ENCODE measurements at regions not wholly inside any gene's neighbourhood (a gene's known extent, or its start where the extent isn't known, plus 50 kb on each side); places are given as distances from the start of the nearest gene placed in this dataset.

- Histone ChIP-seq H4K8ac (ENCODE audit: low read depth in 2 of 2, low read length in 2 of 2) (no peak overlapping the region), H2BK15ac (ENCODE audit: low read depth, low read length) (no peak overlapping the region), H3K4ac (ENCODE audit: low read depth, low read length) (no peak overlapping the region), H2AK5ac (ENCODE audit: low read depth, low read length) (no peak overlapping the region), H3K56ac (ENCODE audit: extremely low read depth, insufficient read depth, low read length) (no peak overlapping the region), H3K18ac (ENCODE audit: low read depth, low read length) (no peak overlapping the region), H3K4me2 (ENCODE audit: low read depth, low read length) (no peak overlapping the region), H3K9me1 (ENCODE audit: insufficient read depth, low read length) (no peaks in the 10 kb centered on the region), H3K27ac (ENCODE audit: insufficient read depth, low read length) (no peak overlapping the region), H4K91ac (ENCODE audit: insufficient read depth, low read depth, low read length) (no peak overlapping the region), H3K9me3 (ENCODE audit: control insufficient read depth, insufficient read depth, low read length) (peaks cover 3% of the 10 kb centered on the region), H2BK120ac (ENCODE audit: low read depth, low read length) (no peak overlapping the region), H3K9ac (ENCODE audit: low read depth, low read length) (no peak overlapping the region), H2AK9ac (replicated peaks; ENCODE audit: low read depth, low read length, poor library complexity) (no peak overlapping the region), H4K5ac (ENCODE audit: low read depth, low read length) (no peak overlapping the region), H2BK20ac (ENCODE audit: low read depth, low read length) (no peak overlapping the region), H3K23ac (ENCODE audit: low read depth, low read length) (no peak overlapping the region), H4K20me1 (ENCODE audit: insufficient read depth, low read length) (no peaks in the 10 kb centered on the region), H3K36me3 (ENCODE audit: control insufficient read depth, insufficient read depth, low read length) (no peaks in the 10 kb centered on the region), H3K27me3 (ENCODE audit: control insufficient read depth, insufficient read depth, low read length) (no peaks in the 10 kb centered on the region), H3K4me1 (ENCODE audit: control insufficient read depth, insufficient read depth, low read length) (no peaks in the 10 kb centered on the region), H3K79me1 (ENCODE audit: low read depth in 1 of 2, low read length in 2 of 2) (no peaks in the 10 kb centered on the region), H3K14ac (replicated peaks; ENCODE audit: low read depth, low read length) (no peak overlapping the region), H3K4me3 (ENCODE audit: insufficient read depth, low read depth, low read length) (no peak overlapping the region), H2AFZ (replicated peaks; ENCODE audit: low read length, poor library complexity) (no peak overlapping the region), H2BK5ac (ENCODE audit: low read depth, low read length, poor library complexity, severe bottlenecking) (no peak overlapping the region)
- dilution Hi-C loops (cut with HindIII; ENCODE audit: low sequenced_read_pairs, unreplicated experiment) (no loop called here), in situ Hi-C loops (cut with MboI; ENCODE audit: low sequenced_read_pairs) (no loop called here), intact Hi-C loops (cut with micrococcal nuclease) (no loop called here)
- ChIA-PET CTCF (no interaction called here), POLR2A (ENCODE audit: unreplicated experiment) (no interaction called here)
- ATAC-seq (ENCODE audit: low read depth), result no peak
- TF ChIP-seq RCOR1 (IDR thresholded peaks at IDR 0.05; ENCODE audit: insufficient replicate concordance, low read length) (no peak), ELK1 (IDR thresholded peaks at IDR 0.05; ENCODE audit: borderline replicate concordance, low read depth, low read length) (no peak), RFX5 (IDR thresholded peaks at IDR 0.05; ENCODE audit: low read depth, low read length) (no peak), RAD21 (IDR thresholded peaks at IDR 0.05; ENCODE audit: low read length) (no peak), CEBPB (IDR thresholded peaks at IDR 0.05; ENCODE audit: low read depth, low read length) (no peak), NFE2L2 (IDR thresholded peaks at IDR 0.05; ENCODE audit: low read depth, low read length) (no peak), FOS (IDR thresholded peaks at IDR 0.05; ENCODE audit: low read depth, low read length) (no peak), MAFK (IDR thresholded peaks at IDR 0.05; ENCODE audit: low read depth, low read length) (no peak), POLR2A (IDR thresholded peaks at IDR 0.05; ENCODE audit: low read depth, low read length) (no peak), MXI1 (IDR thresholded peaks at IDR 0.05; ENCODE audit: borderline replicate concordance, low read depth, low read length) (no peak), MAZ (IDR thresholded peaks at IDR 0.05; ENCODE audit: borderline replicate concordance, low read depth, low read length) (no peak), CTCF (conservative IDR thresholded peaks at IDR 0.05; ENCODE audit: low read depth, low read length) (no peak), CHD1 (IDR thresholded peaks at IDR 0.05; ENCODE audit: low read depth, low read length) (no peak), BHLHE40 (IDR thresholded peaks at IDR 0.05; ENCODE audit: low read depth, low read length) (no peak), SMC3 (IDR thresholded peaks at IDR 0.05; ENCODE audit: low read depth, low read length) (no peak)
- DNase-seq, result no peak
- BruUV-seq (replicated peaks), result no TSS peak
- WGBS, 2 experiments (ENCODE audit: extremely low coverage in 2 of 2, insufficient read length in 1 of 2), result no CpG with 5 or more reads among the region's 2 CpGs
These were observed 161.0 kb upstream of the ANKRD50 start for GRCh38 chr4:124873361-124874171.

All from IMR-90 (cell line).